ENCODE measurements at regions not wholly inside any gene's neighbourhood (a gene's known extent, or its start where the extent isn't known, plus 50 kb on each side); places are given as distances from the start of the nearest gene placed in this dataset.

- TF ChIP-seq BHLHE40 (IDR thresholded peaks at IDR 0.05; ENCODE audit: low read depth, low read length) (no peak), MAFK (IDR thresholded peaks at IDR 0.05; ENCODE audit: low read depth, low read length) (no peak), MAZ (IDR thresholded peaks at IDR 0.05; ENCODE audit: borderline replicate concordance, low read depth, low read length) (no peak), SMC3 (IDR thresholded peaks at IDR 0.05; ENCODE audit: low read depth, low read length) (no peak)
- TF ChIP-seq, protein P1, sequence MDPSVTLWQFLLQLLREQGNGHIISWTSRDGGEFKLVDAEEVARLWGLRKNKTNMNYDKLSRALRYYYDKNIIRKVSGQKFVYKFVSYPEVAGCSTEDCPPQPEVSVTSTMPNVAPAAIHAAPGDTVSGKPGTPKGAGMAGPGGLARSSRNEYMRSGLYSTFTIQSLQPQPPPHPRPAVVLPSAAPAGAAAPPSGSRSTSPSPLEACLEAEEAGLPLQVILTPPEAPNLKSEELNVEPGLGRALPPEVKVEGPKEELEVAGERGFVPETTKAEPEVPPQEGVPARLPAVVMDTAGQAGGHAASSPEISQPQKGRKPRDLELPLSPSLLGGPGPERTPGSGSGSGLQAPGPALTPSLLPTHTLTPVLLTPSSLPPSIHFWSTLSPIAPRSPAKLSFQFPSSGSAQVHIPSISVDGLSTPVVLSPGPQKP (IDR thresholded peaks at IDR 0.05; ENCODE audit: borderline replicate concordance, low read depth, low read length): no peak
- BruUV-seq (replicated peaks): no TSS peak
- ChIA-PET CTCF (no interaction called here), POLR2A (ENCODE audit: unreplicated experiment) (no interaction called here)
- Histone ChIP-seq H3K23ac (ENCODE audit: low read depth, low read length) (no peak overlapping the region), H3K36me3 (ENCODE audit: control insufficient read depth, insufficient read depth, low read length) (no peaks in the 10 kb centered on the region), H2AK9ac (replicated peaks; ENCODE audit: low read depth, low read length, poor library complexity) (no peak overlapping the region), H2BK20ac (ENCODE audit: low read depth, low read length) (no peak overlapping the region), H3K56ac (ENCODE audit: extremely low read depth, insufficient read depth, low read length) (no peak overlapping the region; the same call in 1 of the 2 replicates), H2AK5ac (ENCODE audit: low read depth, low read length) (no peak overlapping the region), H2AFZ (replicated peaks; ENCODE audit: low read length, poor library complexity) (no peak overlapping the region), H4K8ac (ENCODE audit: low read depth in 2 of 2, low read length in 2 of 2) (no peak overlapping the region), H4K5ac (ENCODE audit: low read depth, low read length) (no peak overlapping the region), H3K9me3 (ENCODE audit: control insufficient read depth, insufficient read depth, low read length) (peaks cover 4% of the 10 kb centered on the region), H3K4me3 (ENCODE audit: insufficient read depth, low read depth, low read length) (no peak overlapping the region), H3K9me1 (ENCODE audit: insufficient read depth, low read length) (no peaks in the 10 kb centered on the region), H2BK5ac (ENCODE audit: low read depth, low read length, poor library complexity, severe bottlenecking) (no peak overlapping the region), H3K4me1 (ENCODE audit: control insufficient read depth, insufficient read depth, low read length) (no peaks in the 10 kb centered on the region), H3K18ac (ENCODE audit: low read depth, low read length) (no peak overlapping the region), H2BK120ac (ENCODE audit: low read depth, low read length) (no peak overlapping the region), H2BK15ac (ENCODE audit: low read depth, low read length) (no peak overlapping the region), H3K14ac (replicated peaks; ENCODE audit: low read depth, low read length) (no peak overlapping the region), H4K20me1 (ENCODE audit: insufficient read depth, low read length) (no peaks in the 10 kb centered on the region), H3K4me2 (ENCODE audit: low read depth, low read length) (no peak overlapping the region), H3K27ac (ENCODE audit: insufficient read depth, low read length) (no peak overlapping the region), H4K91ac (ENCODE audit: insufficient read depth, low read depth, low read length) (no peak overlapping the region), H3K79me1 (ENCODE audit: low read depth in 1 of 2, low read length in 2 of 2) (no peaks in the 10 kb centered on the region), H3K4ac (ENCODE audit: low read depth, low read length) (no peak overlapping the region), H3K27me3 (ENCODE audit: control insufficient read depth, insufficient read depth, low read length) (no peaks in the 10 kb centered on the region), H3K9ac (ENCODE audit: low read depth, low read length) (no peak overlapping the region)
- ATAC-seq (ENCODE audit: low read depth) (no peak), DNase-seq (no peak)
- intact Hi-C loops (cut with micrococcal nuclease) (no loop called here), dilution Hi-C loops (cut with HindIII; ENCODE audit: low sequenced_read_pairs, unreplicated experiment) (no loop called here), in situ Hi-C loops (cut with MboI; ENCODE audit: low sequenced_read_pairs) (no loop called here)
- no CpG with 5 or more reads among the region's 1 CpG for WGBS, 2 experiments (ENCODE audit: extremely low coverage in 2 of 2, insufficient read length in 1 of 2)
Measured at GRCh38 chr21:23249760-23250159, 2251.6 kb downstream of the NCAM2 start.

All from IMR-90 (cell line).